ENCODE measurements at regions not wholly inside any gene's neighbourhood (a gene's known extent, or its start where the extent isn't known, plus 50 kb on each side); places are given as distances from the start of the nearest gene placed in this dataset.

GRCh38 chr2:83596592-83597282 lies 862.3 kb downstream of the SUCLG1 start:
- DNase-seq: no peak

- no peak for DNase-seq
These were observed 863.2 kb downstream of the SUCLG1 start for GRCh38 chr2:83595926-83596325.

GRCh38 chr2:83595121-83595690 lies 863.9 kb downstream of the SUCLG1 start:
- no peak for DNase-seq

GRCh38 chr2:83594241-83595120 lies 864.6 kb downstream of the SUCLG1 start:
- no peak for DNase-seq

GRCh38 chr2:83587309-83587708 lies 871.8 kb downstream of the SUCLG1 start:
- no peak for DNase-seq

GRCh38 chr2:83585250-83585649 lies 873.8 kb downstream of the SUCLG1 start:
- no peak for DNase-seq

GRCh38 chr2:83584672-83585071 lies 874.4 kb downstream of the SUCLG1 start:
- DNase-seq: no peak

- no peak for DNase-seq
These were observed 876.5 kb downstream of the SUCLG1 start for GRCh38 chr2:83582589-83582988.

- DNase-seq: no peak
These were observed 879.6 kb downstream of the SUCLG1 start for GRCh38 chr2:83579507-83579906.

- no peak for DNase-seq
These were observed 880.7 kb downstream of the SUCLG1 start for GRCh38 chr2:83578405-83578804.

GRCh38 chr2:83574614-83575013 lies 884.5 kb downstream of the SUCLG1 start:
- DNase-seq: no peak

GRCh38 chr2:83573060-83573459 lies 886.0 kb downstream of the SUCLG1 start:
- no peak for DNase-seq

GRCh38 chr2:83572400-83572799 lies 886.7 kb downstream of the SUCLG1 start:
- no peak for DNase-seq

- DNase-seq: no peak
These were observed 891.5 kb downstream of the SUCLG1 start for GRCh38 chr2:83567551-83567950.

- DNase-seq: no peak
These were observed 893.5 kb downstream of the SUCLG1 start for GRCh38 chr2:83565626-83566025.

- DNase-seq: no peak
These were observed 893.9 kb downstream of the SUCLG1 start for GRCh38 chr2:83565181-83565580.

- no peak for DNase-seq
These were observed 897.5 kb downstream of the SUCLG1 start for GRCh38 chr2:83561592-83561991.

- no peak for DNase-seq
These were observed 922.5 kb downstream of the SUCLG1 start for GRCh38 chr2:83536556-83536955.

- DNase-seq: no peak
These were observed 924.7 kb downstream of the SUCLG1 start for GRCh38 chr2:83534416-83534815.

- no peak for DNase-seq
These were observed 927.8 kb downstream of the SUCLG1 start for GRCh38 chr2:83531206-83531826.

- no peak for DNase-seq
These were observed 930.3 kb downstream of the SUCLG1 start for GRCh38 chr2:83528767-83529166.

GRCh38 chr2:83522891-83523493 lies 936.1 kb downstream of the SUCLG1 start:
- no peak for DNase-seq
